K562 (cell line): ENCODE measurements at regions not wholly inside any gene's neighbourhood (a gene's known extent, or its start where the extent isn't known, plus 50 kb on each side); places are given as distances from the start of the nearest gene placed in this dataset.

Experiments used
- ATAC-seq: fragments of 200-7000 bp; cut with Tn5 transposase; 3 replicates; pipeline ENCODE4 v1.9.1; 2020; ENCODE audit warnings: moderate library complexity
- BruUV-seq: library from RNA; stranded (reverse); fragments of 400-500 nt; replicated peaks from 2 replicates; lab custom pipeline; 2021; lab: Mats Ljungman, UMichigan
- CTCF ChIA-PET: fragments of 300-600 bp; formaldehyde crosslinking; extraction: SDS; loops from one replicate; lab custom pipeline; 2021; ENCODE audit warnings: low intra/inter-chr PET ratio; lab: Yijun Ruan, JAX
- POLR2A ChIA-PET: fragments of 300-600, 350-650 bp; sonication (Branson Sonifier 250); formaldehyde crosslinking; extraction: SDS; loops from one replicate; lab custom pipeline; 2021; ENCODE audit warnings: antibody characterized with exemption, inconsistent platforms; lab: Yijun Ruan, JAX
- DNase-seq, 4 experiments: peaks; one replicate each; pipeline versions ENCODE4 v3.0.0 to v3.0.0-alpha.2; 2011 to 2018; ENCODE audit warnings: low spot score in 3 of 4, mixed read lengths in 3 of 4; ENCODE audit errors: extremely low read depth in 1 of 4
- FAIRE-seq: peaks from 2 replicates; lab custom pipeline; 2011; peaks lifted over from hg19 to GRCh38; lab: Jason Lieb, UNC
- H2AFZ ChIP-seq: 2 replicates; pipeline ENCODE4 v1.6.0; 2011; ENCODE audit warnings: low read depth, low read length, control low read depth, inconsistent platforms
- H3K27ac ChIP-seq: fragments of 200-600 bp; 3 replicates; pipeline ENCODE4 v1.8.0; 2011; ENCODE audit warnings: low read depth, mild to moderate bottlenecking, control low read depth, inconsistent platforms, low read length, moderate library complexity, mixed read lengths; ENCODE audit errors: extremely low read depth
- H3K27me3 ChIP-seq, 2 experiments: fragments of 300-600 bp in 1 of 2; 2 replicates in 1 of 2; 3 replicates in 1 of 2; pipeline versions ENCODE4 v1.6.0 to v1.8.0; 2011; ENCODE audit warnings: inconsistent platforms in 2 of 2, low read length in 2 of 2, mild to moderate bottlenecking in 1 of 2, mixed read lengths in 1 of 2, moderate library complexity in 1 of 2; ENCODE audit not compliant: control insufficient read depth in 2 of 2, insufficient read depth in 2 of 2
- H3K36me3 ChIP-seq: fragments of 300-600 bp; 3 replicates; pipeline ENCODE4 v1.8.0; 2011; ENCODE audit warnings: mild to moderate bottlenecking, low read length, inconsistent platforms; ENCODE audit not compliant: control insufficient read depth, insufficient read depth
- H3K4me1 ChIP-seq, 2 experiments: fragments of 200-600 bp in 1 of 2; replicated peaks in 1 of 2; 2 replicates in 1 of 2; 3 replicates in 1 of 2; pipeline versions ENCODE4 v1.5.1 to v1.8.0; 2011; ENCODE audit warnings: inconsistent platforms in 2 of 2, low read length in 2 of 2, mild to moderate bottlenecking in 1 of 2, mixed read lengths in 1 of 2, moderate library complexity in 1 of 2; ENCODE audit not compliant: control insufficient read depth in 2 of 2, insufficient read depth in 2 of 2
- H3K4me2 ChIP-seq: 2 replicates; pipeline ENCODE4 v1.6.1; 2011; ENCODE audit warnings: low read length, control low read depth, inconsistent platforms, mixed read lengths; ENCODE audit not compliant: insufficient read depth
- H3K4me3 ChIP-seq: fragments of 200-600 bp; sonication (generic), shearing (Covaris generic); 2 replicates; pipeline ENCODE4 v1.5.1; 2016; ENCODE audit warnings: control low read depth, inconsistent platforms
- H3K79me2 ChIP-seq: fragments of 200-600 bp; 3 replicates; pipeline ENCODE4 v1.8.0; 2011; ENCODE audit warnings: low read length, inconsistent platforms; ENCODE audit not compliant: control insufficient read depth, insufficient read depth
- H3K9ac ChIP-seq, 2 experiments: 2 replicates each; pipeline versions ENCODE4 v1.6.0 to v1.6.1; 2011; ENCODE audit warnings: low read depth in 2 of 2, low read length in 2 of 2, control low read depth in 1 of 2, inconsistent platforms in 1 of 2, mild to moderate bottlenecking in 1 of 2, mixed read lengths in 1 of 2; ENCODE audit not compliant: insufficient read depth in 1 of 2
- H3K9me1 ChIP-seq: one replicate; pipeline ENCODE4 v1.6.0; 2011; ENCODE audit warnings: inconsistent platforms, mild to moderate bottlenecking, low read length, moderate library complexity; ENCODE audit not compliant: control insufficient read depth, insufficient read depth
- H3K9me3 ChIP-seq: replicated peaks from 2 replicates; pipeline ENCODE4 v1.5.1; 2011; ENCODE audit warnings: low read depth, low read length, inconsistent platforms; ENCODE audit not compliant: control insufficient read depth, insufficient read depth
- H4K20me1 ChIP-seq: replicated peaks from 2 replicates; pipeline ENCODE4 v1.6.1; 2011; ENCODE audit warnings: low read length, inconsistent platforms, mixed read lengths; ENCODE audit not compliant: control insufficient read depth, insufficient read depth
- ATF7 ChIP-seq: fragments of 450-650 bp; IDR thresholded peaks from 2 replicates; pipeline ENCODE4 v1.7.1; 2014; ENCODE audit warnings: mild to moderate bottlenecking, moderate library complexity
- DMBX1 ChIP-seq: fragments of 250-450 bp; sonication (Bioruptor Pico); IDR thresholded peaks from 2 replicates; pipeline ENCODE4 v1.8.0; 2022; ENCODE audit warnings: inconsistent platforms, mild to moderate bottlenecking, moderate library complexity, borderline replicate concordance
- EP300 ChIP-seq: IDR thresholded peaks from 2 replicates; pipeline ENCODE4 v1.6.1; 2012; ENCODE audit warnings: low read length, improper control_type of control experiment
- EP400 ChIP-seq: fragments of 450-650 bp; IDR thresholded peaks from 2 replicates; pipeline ENCODE4 v1.6.1; 2017; ENCODE audit warnings: antibody characterized with exemption, mild to moderate bottlenecking, moderate library complexity
- FIP1L1 ChIP-seq: fragments of 200-400 bp; formaldehyde crosslinking; IDR thresholded peaks from 2 replicates; pipeline ENCODE4 v1.6.1; 2018; ENCODE audit warnings: mild to moderate bottlenecking, low read depth, low read length; ENCODE audit not compliant: poor library complexity, severe bottlenecking
- NCOR1 ChIP-seq: fragments of 450-650 bp; IDR thresholded peaks from 2 replicates; pipeline ENCODE4 v1.6.1; 2016; ENCODE audit warnings: mild to moderate bottlenecking, moderate library complexity
- UBTF ChIP-seq, 2 experiments: IDR thresholded peaks; 2 replicates each; pipeline ENCODE4 v1.6.1; 2012; ENCODE audit warnings: improper control_type of control experiment in 2 of 2, low read depth in 2 of 2, low read length in 2 of 2, borderline replicate concordance in 1 of 2
- ZKSCAN3 ChIP-seq: fragments of 250-450 bp; sonication (Bioruptor Pico); IDR thresholded peaks from 2 replicates; pipeline ENCODE4 v1.4.0; 2020
- ZNF224 ChIP-seq: sonication (generic); formaldehyde crosslinking; IDR thresholded peaks from 2 replicates; pipeline ENCODE4 v1.8.0; 2022; ENCODE audit warnings: mild to moderate bottlenecking, missing genetic modification reagents
- ZNF274 ChIP-seq: IDR thresholded peaks from 2 replicates; pipeline ENCODE4 v1.6.1; 2011; ENCODE audit warnings: low read depth, mild to moderate bottlenecking, low read length, moderate library complexity, borderline replicate concordance
- ZNF609 ChIP-seq: sonication (generic); formaldehyde crosslinking; IDR thresholded peaks from 2 replicates; pipeline ENCODE4 v1.8.1; 2023; ENCODE audit warnings: missing genetic modification reagents, mild to moderate bottlenecking, borderline replicate concordance
- WGBS: fragments of 100-300 bp; shearing (Covaris generic); methylation state at CpG from one replicate; pipeline ENCODE4 v1.1.6; 2016; ENCODE audit warnings: low coverage, mixed read lengths; ENCODE audit not compliant: insufficient coverage; ENCODE audit errors: missing lambda C conversion rate; 5-methylcytosine and 5-hydroxymethylcytosine counted together
- in situ Hi-C: fragments of 300-500 bp; cut with MboI; formaldehyde crosslinking; loops from 4 replicates; pipeline ENCODE4 v1.15.0; 2018; ENCODE audit warnings: inconsistent platforms, mixed read lengths
- intact Hi-C: fragments of 100-400 bp; cut with micrococcal nuclease; formaldehyde crosslinking; loops from 2 replicates; pipeline ENCODE4 v1.14.2; 2022
- TF ChIP-seq, protein P1 (sequence below): sonication (generic); formaldehyde crosslinking; IDR thresholded peaks from 2 replicates; pipeline ENCODE4 v1.8.0; 2022; ENCODE audit warnings: missing genetic modification reagents, mild to moderate bottlenecking, borderline replicate concordance

DNA sequence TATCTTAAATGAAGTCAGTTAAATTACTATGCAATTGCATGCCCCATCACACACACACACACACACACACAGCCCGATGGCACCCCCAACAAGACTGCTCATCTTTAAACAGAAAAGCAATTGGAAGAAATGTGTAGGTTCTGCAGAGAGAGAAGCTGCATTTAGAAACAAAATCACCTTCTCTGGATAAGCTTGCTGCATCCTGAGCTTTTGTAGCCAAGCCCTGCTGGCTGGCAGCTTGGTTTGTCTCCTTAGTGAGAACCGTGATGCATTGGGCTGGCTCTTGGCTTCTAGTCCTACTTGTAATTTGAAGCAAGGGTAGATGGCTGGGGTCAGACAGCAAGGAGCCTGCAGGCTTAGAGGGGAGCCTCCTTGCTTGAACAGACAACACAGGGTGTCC, 153.8 kb downstream of the SOX9 start (continued):
- TF ChIP-seq ZNF609 (CRISPR knock-in tag): no peak

DNA sequence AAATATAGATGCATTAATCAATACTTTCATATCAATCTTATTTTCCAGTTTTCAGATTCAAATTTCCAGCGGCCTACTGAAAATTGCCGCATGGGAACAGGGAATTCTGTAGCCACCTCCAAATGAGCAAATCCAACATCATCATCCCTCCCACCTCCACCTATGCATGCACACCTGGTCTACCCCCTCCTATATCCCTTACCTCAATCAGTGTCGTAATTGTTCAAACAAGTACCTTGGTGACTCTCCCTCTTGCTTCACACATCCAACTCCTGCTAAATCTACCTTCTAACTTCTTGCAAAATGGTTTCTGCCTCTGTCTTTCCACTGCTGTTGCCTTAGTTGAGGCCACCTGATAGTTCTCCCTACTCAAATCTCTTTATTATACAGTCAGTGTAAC, 160.1 kb downstream of the SOX9 start:
- Histone ChIP-seq H2AFZ (no peak overlapping the region), H4K20me1 (no peaks in the 10 kb centered on the region), H3K27me3 (no peaks in the 10 kb centered on the region), H3K9ac (no peak overlapping the region), H3K4me1 (no peaks in the 10 kb centered on the region), H3K4me2 (no peak overlapping the region), H3K79me2 (no peaks in the 10 kb centered on the region), H3K4me3 (no peak overlapping the region), H3K36me3 (no peaks in the 10 kb centered on the region), H3K27ac (no peak overlapping the region), H3K9me1 (no peaks in the 10 kb centered on the region), H3K9me3 (no peaks in the 10 kb centered on the region)
- in situ Hi-C loops: no loop called here
- WGBS: 0% methylated on average over 3 of the region's 3 CpGs
- ATAC-seq: no peak
- ChIA-PET POLR2A (no interaction called here), CTCF (no interaction called here)
- no TSS peak for BruUV-seq
- no peak for DNase-seq
- no peak for FAIRE-seq
- intact Hi-C loops: no loop called here
- no peak for TF ChIP-seq UBTF (IDR thresholded peaks at IDR 0.05; ENCODE audit: borderline replicate concordance in 1 of 2, low read depth in 2 of 2, low read length in 2 of 2)
- no peak for TF ChIP-seq ZNF274
- TF ChIP-seq FIP1L1: no peak
- TF ChIP-seq DMBX1 (CRISPR knock-in tag): no peak
- no peak for TF ChIP-seq EP300
- TF ChIP-seq ZKSCAN3: no peak
- no peak for TF ChIP-seq ZNF224
- no peak for TF ChIP-seq NCOR1
- no peak for TF ChIP-seq EP400
- no peak for TF ChIP-seq ATF7
- TF ChIP-seq, protein P1, sequence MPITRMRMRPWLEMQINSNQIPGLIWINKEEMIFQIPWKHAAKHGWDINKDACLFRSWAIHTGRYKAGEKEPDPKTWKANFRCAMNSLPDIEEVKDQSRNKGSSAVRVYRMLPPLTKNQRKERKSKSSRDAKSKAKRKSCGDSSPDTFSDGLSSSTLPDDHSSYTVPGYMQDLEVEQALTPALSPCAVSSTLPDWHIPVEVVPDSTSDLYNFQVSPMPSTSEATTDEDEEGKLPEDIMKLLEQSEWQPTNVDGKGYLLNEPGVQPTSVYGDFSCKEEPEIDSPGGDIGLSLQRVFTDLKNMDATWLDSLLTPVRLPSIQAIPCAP (CRISPR knock-in tag): no peak
